Activated CD4-positive, alpha-beta T cell treated with anti-CD3 and anti-CD28 coated beads, Interleukin-2, amount 50 U/mL, for 4 hours (primary cell): ENCODE measurements at regions not wholly inside any gene's neighbourhood (a gene's known extent, or its start where the extent isn't known, plus 50 kb on each side); places are given as distances from the start of the nearest gene placed in this dataset.

Source experiments
- DNase-seq, 2 experiments: peaks; one replicate each; pipeline ENCODE4 v3.0.0-alpha.2; 2020

- no peak for DNase-seq
Measured at GRCh38 chr3:70840106-70840870, 527.9 kb upstream of the MDFIC2 start.

- no peak for DNase-seq
Measured at GRCh38 chr3:70833239-70833960, 521.0 kb upstream of the MDFIC2 start.

- no peak for DNase-seq
Measured at GRCh38 chr3:70832834-70833205, 520.4 kb upstream of the MDFIC2 start.

GRCh38 chr3:70832089-70832833 is 519.8 kb upstream of the MDFIC2 start:
- no peak for DNase-seq

- no peak for DNase-seq
Measured at GRCh38 chr3:70829092-70829491, 516.7 kb upstream of the MDFIC2 start.

- no peak for DNase-seq
Measured at GRCh38 chr3:70824773-70825172, 512.3 kb upstream of the MDFIC2 start.

GRCh38 chr3:70824078-70824477 is 511.6 kb upstream of the MDFIC2 start:
- no peak for DNase-seq

GRCh38 chr3:70823622-70824021 is 511.2 kb upstream of the MDFIC2 start:
- no peak for DNase-seq

- no peak for DNase-seq
Measured at GRCh38 chr3:70822669-70823068, 510.2 kb upstream of the MDFIC2 start.

GRCh38 chr3:70821602-70822001 is 509.2 kb upstream of the MDFIC2 start:
- no peak for DNase-seq

- no peak for DNase-seq
Measured at GRCh38 chr3:70820397-70820796, 508.0 kb upstream of the MDFIC2 start.

- DNase-seq, result no peak
Measured at GRCh38 chr3:70818145-70818544, 505.7 kb upstream of the MDFIC2 start.

GRCh38 chr3:70816346-70816745 is 503.9 kb upstream of the MDFIC2 start:
- DNase-seq, result no peak

GRCh38 chr3:70815817-70816216 is 503.4 kb upstream of the MDFIC2 start:
- no peak for DNase-seq

- no peak for DNase-seq
Measured at GRCh38 chr3:70813311-70813710, 500.9 kb upstream of the MDFIC2 start.

- DNase-seq, result no peak
Measured at GRCh38 chr3:70811880-70812279, 499.4 kb upstream of the MDFIC2 start.

- no peak for DNase-seq
Measured at GRCh38 chr3:70808881-70809280, 496.4 kb upstream of the MDFIC2 start.

- DNase-seq, result no peak
Measured at GRCh38 chr3:70806556-70806955, 494.1 kb upstream of the MDFIC2 start.

- DNase-seq, result no peak
Measured at GRCh38 chr3:70806021-70806420, 493.6 kb upstream of the MDFIC2 start.

- DNase-seq, result no peak
Measured at GRCh38 chr3:70805061-70805889, 492.8 kb upstream of the MDFIC2 start.

- no peak for DNase-seq
Measured at GRCh38 chr3:70803891-70804290, 491.5 kb upstream of the MDFIC2 start.

GRCh38 chr3:70803319-70803718 is 490.9 kb upstream of the MDFIC2 start:
- no peak for DNase-seq

GRCh38 chr3:70800951-70801350 is 488.5 kb upstream of the MDFIC2 start:
- DNase-seq, result no peak
